ENCODE measurements at regions not wholly inside any gene's neighbourhood (a gene's known extent, or its start where the extent isn't known, plus 50 kb on each side); places are given as distances from the start of the nearest gene placed in this dataset.
A peak's percentile ranks its signal among the peaks of the same experiment; 100 is the strongest.

DNA sequence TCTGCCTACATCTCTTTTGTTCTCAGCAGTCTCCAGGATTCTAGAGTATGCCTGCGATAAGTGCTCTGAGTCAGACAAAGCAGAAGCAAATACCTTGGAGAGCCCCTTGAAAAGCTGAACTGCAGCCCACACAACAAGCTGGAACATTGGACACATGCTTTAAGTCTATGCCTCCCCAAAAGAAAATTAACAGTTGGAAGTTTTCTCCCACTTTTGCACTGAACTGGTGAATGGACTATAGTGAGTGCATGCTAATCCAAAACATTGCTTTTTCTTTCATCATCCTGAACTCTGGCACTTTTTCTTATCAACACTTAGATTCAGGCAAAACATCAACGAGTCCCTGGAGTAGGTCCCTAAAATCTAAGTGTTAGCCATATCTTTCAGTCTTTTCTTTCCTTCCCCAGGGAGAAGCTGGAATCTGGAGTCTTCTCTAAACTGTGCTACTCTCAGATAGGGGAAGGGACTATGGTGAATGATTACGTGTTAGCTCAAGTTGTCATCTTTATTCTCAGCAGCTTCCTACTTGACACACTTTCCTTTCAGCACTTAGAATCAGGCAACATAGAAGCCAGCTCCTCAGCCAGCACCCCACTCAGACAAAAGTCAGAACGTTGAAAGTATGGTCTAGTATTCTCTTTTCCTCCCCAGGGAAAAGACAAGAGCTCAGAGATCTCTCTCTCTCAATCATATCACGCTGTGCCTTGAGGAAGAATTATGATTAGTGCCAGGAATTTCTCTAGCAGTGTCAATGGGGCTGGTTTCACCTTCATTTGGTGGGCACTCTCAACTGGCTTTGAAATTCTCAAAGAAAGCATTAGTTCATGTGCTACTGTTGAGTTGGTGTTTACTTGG is 811.0 kb upstream of the GJE1 start:
- H3K4me3 Mint-ChIP-seq: no peak overlapping the region
- no peaks in the 10 kb centered on the region for H3K9me3 Mint-ChIP-seq (ENCODE audit: low read depth)
- no peak overlapping the region for H3K27ac Mint-ChIP-seq
- H3K36me3 Mint-ChIP-seq: no peaks in the 10 kb centered on the region
- H3K27me3 Mint-ChIP-seq: no peaks in the 10 kb centered on the region
- peaks cover 7% of the 10 kb centered on the region for H3K4me1 Mint-ChIP-seq (ENCODE audit: low read depth)

DNA sequence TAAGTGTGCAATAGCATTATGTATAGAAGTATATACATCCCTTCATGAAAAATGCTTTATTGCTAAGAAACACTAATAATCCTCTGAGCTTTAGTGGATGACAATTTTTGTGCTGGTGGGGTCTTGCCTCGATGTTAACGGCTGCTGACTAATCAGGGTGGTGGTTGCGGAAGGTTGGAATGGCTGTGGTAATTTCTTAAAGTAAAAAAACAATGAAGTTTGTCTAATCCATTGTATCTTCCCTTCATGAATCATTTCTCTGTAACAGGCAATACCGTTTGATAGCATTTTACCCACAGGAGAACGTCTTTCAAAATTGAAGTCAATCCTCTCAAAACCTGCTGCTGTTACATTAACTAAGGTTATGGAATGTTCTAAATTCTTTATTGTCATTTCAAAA is 816.5 kb upstream of the GJE1 start:
- no peaks in the 10 kb centered on the region for H3K36me3 Mint-ChIP-seq
- no peaks in the 10 kb centered on the region for H3K9me3 Mint-ChIP-seq (ENCODE audit: low read depth)

DNA sequence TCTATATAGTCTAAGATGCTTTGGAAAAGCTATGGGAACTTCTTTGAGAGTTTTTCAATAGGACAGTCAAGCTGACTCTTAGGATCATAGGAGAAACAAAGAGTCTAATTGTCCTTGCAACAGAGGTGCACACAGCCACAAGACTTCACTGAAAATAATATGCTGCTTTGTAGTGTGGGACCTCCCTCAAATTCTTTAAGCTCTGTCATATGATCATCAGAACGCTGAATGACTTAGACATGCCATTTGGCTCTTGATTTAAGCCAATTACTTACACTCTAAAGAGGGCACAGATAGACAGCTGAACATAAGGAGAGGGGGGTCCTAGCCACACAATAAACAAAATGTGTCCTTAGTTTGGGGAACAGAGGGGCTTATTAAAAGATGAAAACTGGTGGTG is 818.7 kb upstream of the GJE1 start:
- Mint-ChIP-seq H3K4me3 (no peak overlapping the region), H3K27me3 (no peaks in the 10 kb centered on the region), H3K36me3 (no peaks in the 10 kb centered on the region), H3K27ac (no peak overlapping the region), H3K9me3 (ENCODE audit: low read depth) (no peaks in the 10 kb centered on the region), H3K4me1 (ENCODE audit: low read depth) (no peaks in the 10 kb centered on the region)

More for the DNA sequence above, 816.5 kb upstream of the GJE1 start:
- no peaks in the 10 kb centered on the region for H3K4me1 Mint-ChIP-seq (ENCODE audit: low read depth)
- no peak overlapping the region for H3K4me3 Mint-ChIP-seq
- no peaks in the 10 kb centered on the region for H3K27me3 Mint-ChIP-seq
- no peak overlapping the region for H3K27ac Mint-ChIP-seq

DNA sequence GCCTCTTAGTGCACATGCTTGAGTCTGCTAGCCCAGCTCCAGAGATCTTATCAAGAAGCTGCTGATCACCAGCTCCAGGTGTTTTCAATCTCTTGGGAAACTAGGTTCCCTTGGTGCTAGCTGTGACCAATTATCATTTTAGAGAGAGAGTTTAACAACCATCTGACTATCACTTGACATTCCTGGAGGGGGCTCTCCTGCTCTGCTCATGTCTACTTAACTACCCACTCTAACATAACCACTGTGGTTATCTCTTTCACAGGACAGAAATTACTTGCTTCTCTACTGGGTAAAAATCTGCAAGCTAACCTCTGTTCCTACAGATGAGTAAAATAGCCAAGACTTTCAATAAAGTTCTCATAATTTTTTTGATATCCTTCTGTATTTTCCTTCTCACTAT is 823.4 kb upstream of the GJE1 start:
- Mint-ChIP-seq H3K27ac (no peak overlapping the region), H3K4me1 (ENCODE audit: low read depth) (peaks cover 6% of the 10 kb centered on the region), H3K9me3 (ENCODE audit: low read depth) (peaks cover 3% of the 10 kb centered on the region), H3K36me3 (no peaks in the 10 kb centered on the region), H3K27me3 (no peaks in the 10 kb centered on the region), H3K4me3 (no peak overlapping the region)

DNA sequence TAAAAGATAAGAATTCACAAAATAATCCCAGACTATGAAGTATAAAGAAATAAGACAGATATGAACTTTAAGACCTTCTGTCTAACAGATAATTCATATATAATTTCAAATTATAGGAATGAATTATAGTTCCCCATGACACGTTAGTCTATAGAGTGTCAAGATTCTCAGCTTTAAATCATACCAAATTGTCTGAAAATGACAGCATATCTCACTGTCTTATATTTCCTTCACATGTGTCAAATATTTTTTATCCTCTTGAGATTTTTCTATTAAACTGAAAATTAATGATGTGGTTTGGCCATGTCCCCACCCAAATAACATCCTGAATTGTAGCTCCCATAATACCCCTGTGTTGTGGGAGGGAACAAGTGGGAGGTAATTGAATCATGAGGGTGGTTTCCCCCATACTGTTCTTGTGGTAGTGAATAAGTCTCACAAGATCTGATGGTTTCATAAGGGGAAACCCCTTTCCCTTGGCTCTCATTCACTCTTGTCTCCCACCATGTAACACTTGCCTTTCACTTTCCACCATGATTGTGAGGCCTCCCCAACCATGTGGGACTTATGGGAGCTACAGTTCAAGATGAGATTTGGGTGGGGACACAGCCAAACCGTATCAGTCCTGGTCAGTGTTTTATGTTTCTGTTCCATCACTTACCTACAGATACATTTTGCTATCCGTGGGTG is 825.3 kb upstream of the GJE1 start:
- peaks cover 6% of the 10 kb centered on the region for H3K4me1 Mint-ChIP-seq (ENCODE audit: low read depth)
- H3K27ac Mint-ChIP-seq: peak overlapping the region; percentile 56

DNA sequence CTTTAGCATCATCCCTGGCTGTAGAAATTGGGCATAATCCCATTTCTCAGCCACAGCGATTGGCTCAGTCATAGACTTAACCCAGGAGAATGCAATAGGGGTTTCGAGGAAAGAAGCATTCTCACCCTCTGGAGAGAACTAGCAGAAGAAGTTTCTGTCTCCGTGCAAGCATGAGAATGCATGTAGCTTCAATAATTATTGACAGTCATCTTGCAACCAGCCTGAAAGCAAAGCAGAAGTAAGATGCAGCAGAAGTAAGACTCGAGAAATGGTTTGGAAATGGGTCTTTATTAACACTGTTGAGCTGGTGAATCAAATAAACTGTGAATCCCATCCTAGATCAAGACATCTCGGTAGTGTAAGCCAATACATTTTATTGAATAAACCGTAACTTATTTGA is 828.8 kb upstream of the GJE1 start:
- Mint-ChIP-seq H3K4me3 (no peak overlapping the region), H3K36me3 (no peaks in the 10 kb centered on the region), H3K27ac (no peak overlapping the region), H3K4me1 (ENCODE audit: low read depth) (peaks cover 6% of the 10 kb centered on the region), H3K9me3 (ENCODE audit: low read depth) (peaks cover 3% of the 10 kb centered on the region), H3K27me3 (peaks cover 2% of the 10 kb centered on the region)

More for the DNA sequence above, 825.3 kb upstream of the GJE1 start:
- peaks cover 3% of the 10 kb centered on the region for H3K9me3 Mint-ChIP-seq (ENCODE audit: low read depth)
- no peak overlapping the region for H3K4me3 Mint-ChIP-seq
- no peaks in the 10 kb centered on the region for H3K27me3 Mint-ChIP-seq
- no peaks in the 10 kb centered on the region for H3K36me3 Mint-ChIP-seq

DNA sequence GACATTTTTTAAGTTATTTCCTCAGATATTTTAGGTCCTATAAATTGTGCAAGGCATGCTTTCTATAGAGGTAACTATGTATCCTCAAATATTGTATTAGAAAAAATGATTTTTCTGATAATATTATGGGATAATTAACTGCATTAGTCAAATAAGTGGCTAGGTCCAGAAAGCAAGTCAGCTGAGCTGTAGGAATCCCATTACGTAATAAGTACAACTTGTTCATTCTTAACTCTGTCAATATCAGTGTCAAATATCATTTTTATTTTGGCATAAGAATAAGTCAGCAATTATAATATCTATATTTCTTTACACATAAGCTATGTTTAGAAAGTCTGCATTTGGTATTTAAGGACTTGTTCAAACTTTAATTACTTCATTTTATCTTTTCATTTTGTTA is 830.9 kb upstream of the GJE1 start:
- Mint-ChIP-seq H3K4me3 (no peak overlapping the region), H3K9me3 (ENCODE audit: low read depth) (no peaks in the 10 kb centered on the region), H3K36me3 (no peaks in the 10 kb centered on the region), H3K4me1 (ENCODE audit: low read depth) (no peaks in the 10 kb centered on the region), H3K27me3 (peaks cover 2% of the 10 kb centered on the region), H3K27ac (no peak overlapping the region)

DNA sequence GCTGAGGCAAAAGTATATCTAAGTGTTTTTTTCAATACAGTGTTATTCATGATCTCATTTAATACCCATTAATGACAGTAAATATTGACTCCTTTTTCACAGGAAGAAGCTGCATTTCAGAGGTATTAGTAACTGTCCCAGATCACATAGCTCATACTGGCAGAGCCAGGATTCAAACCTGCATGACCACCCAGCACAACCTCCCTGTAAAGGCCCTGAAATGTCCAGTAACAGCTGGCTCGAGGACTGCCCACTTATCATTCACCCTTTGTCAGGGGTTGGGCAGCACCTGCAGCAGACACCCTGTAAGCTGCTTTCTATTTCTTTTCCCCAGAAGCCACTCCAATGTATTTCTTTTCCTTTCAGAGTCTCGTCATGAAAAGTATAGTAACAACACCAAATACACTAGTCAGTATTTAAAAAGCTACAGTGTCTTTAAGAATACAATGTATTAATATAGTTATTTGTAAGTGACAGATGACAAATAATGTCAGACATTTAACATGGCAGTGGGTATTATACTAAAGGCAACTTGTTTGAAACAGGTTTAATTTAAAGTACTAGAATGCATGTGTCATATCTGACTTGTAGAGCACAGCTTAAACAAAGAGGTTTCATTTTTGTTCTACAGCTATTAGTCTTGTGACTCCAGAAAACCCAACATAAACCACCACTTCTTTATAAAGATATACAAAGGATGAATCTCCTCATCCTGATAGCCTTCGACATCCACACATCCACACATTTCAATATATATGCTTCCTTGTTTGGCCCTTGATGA is 841.6 kb upstream of the GJE1 start:
- Mint-ChIP-seq H3K4me1 (ENCODE audit: low read depth) (no peaks in the 10 kb centered on the region), H3K4me3 (no peak overlapping the region), H3K27me3 (no peaks in the 10 kb centered on the region), H3K9me3 (ENCODE audit: low read depth) (no peaks in the 10 kb centered on the region), H3K27ac (no peak overlapping the region), H3K36me3 (no peaks in the 10 kb centered on the region)

DNA sequence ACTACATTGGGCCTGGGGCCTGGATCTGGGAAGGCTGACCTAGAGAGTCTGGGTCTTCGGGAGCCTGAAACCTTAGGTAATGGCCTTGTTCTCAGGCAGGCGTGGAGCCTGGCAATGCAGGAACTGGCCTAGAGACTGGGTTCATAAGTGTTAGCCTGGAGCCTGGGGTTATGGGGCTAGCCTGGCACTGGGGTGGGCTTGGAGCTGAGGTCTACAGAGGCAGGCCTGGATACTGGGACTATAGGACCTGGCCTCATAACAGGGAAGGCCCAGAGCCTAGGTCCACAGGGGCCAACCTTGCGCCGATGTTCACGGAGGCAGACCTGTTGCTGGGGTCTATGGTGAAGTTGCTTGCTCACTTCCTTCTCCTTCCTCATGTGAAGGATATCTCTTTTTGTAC is 843.8 kb upstream of the GJE1 start:
- H3K4me3 Mint-ChIP-seq: no peak overlapping the region
- no peaks in the 10 kb centered on the region for H3K27me3 Mint-ChIP-seq
- no peak overlapping the region for H3K27ac Mint-ChIP-seq
- H3K9me3 Mint-ChIP-seq (ENCODE audit: low read depth): no peaks in the 10 kb centered on the region
- no peaks in the 10 kb centered on the region for H3K4me1 Mint-ChIP-seq (ENCODE audit: low read depth)
- no peaks in the 10 kb centered on the region for H3K36me3 Mint-ChIP-seq

DNA sequence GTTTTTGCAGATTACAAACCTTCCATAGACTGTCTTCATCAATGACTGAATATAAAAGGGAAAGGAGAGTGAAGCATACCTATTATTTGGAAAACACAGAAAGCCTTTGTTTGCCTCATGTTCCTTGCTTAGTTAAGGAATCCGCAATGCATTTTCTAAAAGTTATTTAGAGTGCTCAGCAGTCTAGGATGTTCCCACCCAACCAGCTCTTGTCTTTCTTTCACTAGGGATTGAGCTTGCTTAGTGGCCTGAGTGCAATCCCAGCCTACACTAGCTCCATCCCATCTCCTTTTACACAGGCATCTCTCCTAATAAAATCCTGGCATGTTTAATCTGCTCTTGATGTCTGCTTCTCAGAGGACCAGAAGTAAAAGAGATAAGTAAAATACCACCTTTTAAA is 850.5 kb upstream of the GJE1 start:
- H3K27ac Mint-ChIP-seq: no peak overlapping the region
- H3K4me1 Mint-ChIP-seq (ENCODE audit: low read depth): no peaks in the 10 kb centered on the region
- H3K27me3 Mint-ChIP-seq: no peaks in the 10 kb centered on the region
- no peak overlapping the region for H3K4me3 Mint-ChIP-seq
- no peaks in the 10 kb centered on the region for H3K36me3 Mint-ChIP-seq
- H3K9me3 Mint-ChIP-seq (ENCODE audit: low read depth): no peaks in the 10 kb centered on the region

DNA sequence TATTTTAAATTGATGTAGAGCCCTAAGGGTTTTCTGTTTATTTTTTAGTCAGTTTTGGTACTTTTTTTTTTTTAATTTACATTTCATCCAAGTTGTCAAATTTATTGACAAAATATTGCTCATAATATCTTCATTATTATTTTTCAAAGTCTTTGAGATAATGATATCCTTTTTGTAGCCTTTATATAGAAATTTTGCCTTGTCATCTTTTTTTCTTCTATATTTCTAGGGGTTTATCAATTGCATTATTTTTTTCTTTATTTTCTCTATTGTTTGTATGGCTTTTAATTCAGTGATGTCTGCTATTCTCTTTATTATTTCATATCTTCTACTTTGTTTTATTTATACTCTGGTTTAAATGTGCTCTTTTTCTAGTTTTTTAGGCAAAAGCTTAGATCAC is 863.0 kb upstream of the GJE1 start:
- Mint-ChIP-seq H3K4me1 (ENCODE audit: low read depth) (no peaks in the 10 kb centered on the region), H3K4me3 (no peak overlapping the region), H3K27me3 (no peaks in the 10 kb centered on the region), H3K27ac (no peak overlapping the region), H3K36me3 (no peaks in the 10 kb centered on the region), H3K9me3 (ENCODE audit: low read depth) (no peaks in the 10 kb centered on the region)

DNA sequence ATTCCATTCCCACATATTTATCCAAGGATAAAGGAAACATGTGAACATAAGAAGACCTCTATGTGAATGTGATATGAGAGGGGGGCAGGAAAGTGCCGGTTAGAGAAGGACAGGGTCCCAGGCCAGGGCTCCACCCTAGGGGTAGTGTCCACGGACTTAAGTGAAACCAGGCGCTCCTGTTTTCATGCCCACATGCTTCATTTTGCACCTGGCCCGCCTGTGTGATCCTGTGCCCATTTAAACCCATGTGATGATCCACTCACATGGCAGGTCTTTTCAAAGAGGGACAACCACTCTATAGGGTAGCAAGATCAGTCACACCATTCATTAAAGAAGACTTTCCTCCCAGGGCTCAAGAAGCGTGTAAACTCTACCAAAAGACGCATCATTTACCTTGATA is 865.3 kb upstream of the GJE1 start:
- Mint-ChIP-seq H3K27me3 (no peaks in the 10 kb centered on the region), H3K4me1 (ENCODE audit: low read depth) (no peaks in the 10 kb centered on the region), H3K9me3 (ENCODE audit: low read depth) (no peaks in the 10 kb centered on the region), H3K27ac (no peak overlapping the region), H3K4me3 (no peak overlapping the region), H3K36me3 (no peaks in the 10 kb centered on the region)

DNA sequence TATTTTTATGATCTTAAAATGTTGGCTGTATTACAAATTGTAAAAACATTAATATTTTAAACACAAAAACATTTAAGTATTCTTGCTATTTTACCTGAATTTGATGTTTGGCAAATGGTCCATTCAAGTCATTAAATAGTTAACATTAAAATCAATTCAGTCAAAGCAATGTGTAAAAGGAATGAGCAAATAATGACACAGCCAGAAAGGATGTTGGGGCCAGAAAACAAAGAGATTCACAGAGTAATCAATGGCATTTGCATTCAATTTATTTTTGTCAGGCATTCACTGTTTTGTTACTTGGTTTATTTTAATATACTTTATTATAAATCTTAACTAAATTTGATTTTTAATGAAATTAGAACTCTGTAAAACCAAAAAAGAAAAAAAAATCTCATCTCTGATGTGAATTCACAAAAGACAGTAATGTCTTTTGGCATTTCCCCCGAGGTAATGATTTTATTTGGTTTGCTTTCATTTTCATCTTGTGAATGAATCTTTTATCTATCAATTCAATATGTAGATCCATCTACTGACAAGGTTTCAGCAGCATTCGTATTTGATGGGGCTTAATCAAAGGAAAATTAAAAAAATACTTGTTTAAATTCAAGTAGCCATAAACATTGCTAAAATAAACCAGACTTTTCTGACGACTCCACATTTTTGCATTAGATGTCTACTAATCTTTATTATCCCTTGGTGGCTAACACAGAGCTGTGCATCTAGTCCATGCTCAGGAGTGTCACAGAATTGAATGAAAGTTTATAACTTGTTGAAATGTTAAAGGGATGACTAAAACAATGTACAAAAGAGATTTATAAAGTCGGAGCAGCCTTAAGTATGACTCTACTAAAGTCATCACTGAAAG is 866.7 kb upstream of the GJE1 start:
- Mint-ChIP-seq H3K9me3 (ENCODE audit: low read depth) (no peaks in the 10 kb centered on the region), H3K36me3 (no peaks in the 10 kb centered on the region), H3K27me3 (no peaks in the 10 kb centered on the region), H3K4me1 (ENCODE audit: low read depth) (no peaks in the 10 kb centered on the region), H3K4me3 (no peak overlapping the region), H3K27ac (no peak overlapping the region)

DNA sequence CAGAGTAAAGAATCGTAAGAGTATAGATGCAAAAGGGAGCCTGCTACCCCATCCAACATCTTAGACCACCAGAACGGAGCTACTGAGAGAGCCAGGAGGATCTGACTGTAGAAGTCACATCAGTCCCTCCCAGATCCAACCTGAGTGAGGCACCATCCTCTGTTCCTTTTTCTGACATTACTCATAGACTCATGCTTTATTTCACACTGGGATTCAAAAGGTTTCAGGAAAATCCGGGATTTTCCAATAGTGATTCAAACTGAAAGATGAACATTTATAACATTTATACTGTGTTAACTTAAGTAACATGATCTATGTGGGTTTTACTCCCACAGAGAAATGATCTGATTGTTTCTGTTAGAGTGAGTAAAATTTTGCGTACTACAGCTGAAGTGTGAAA is 868.6 kb upstream of the GJE1 start:
- no peak overlapping the region for H3K27ac Mint-ChIP-seq
- no peaks in the 10 kb centered on the region for H3K4me1 Mint-ChIP-seq (ENCODE audit: low read depth)
- no peaks in the 10 kb centered on the region for H3K9me3 Mint-ChIP-seq (ENCODE audit: low read depth)
- H3K27me3 Mint-ChIP-seq: no peaks in the 10 kb centered on the region
- H3K36me3 Mint-ChIP-seq: no peaks in the 10 kb centered on the region
- H3K4me3 Mint-ChIP-seq: no peak overlapping the region
